SK-N-MC (cell line): ENCODE measurements at regions not wholly inside any gene's neighbourhood (a gene's known extent, or its start where the extent isn't known, plus 50 kb on each side); places are given as distances from the start of the nearest gene placed in this dataset.

ENCODE experiments used
- EZH2 ChIP-seq: fragments of 200-600 bp; sonication (generic); IDR thresholded peaks from one replicate; pipeline ENCODE4 v1.6.1; 2017; ENCODE audit warnings: antibody characterized with exemption
- FOXP2 ChIP-seq: optimal IDR thresholded peaks from 2 replicates; pipeline ENCODE3; 2011; ENCODE audit warnings: mild to moderate bottlenecking, moderate library complexity; ENCODE audit not compliant: insufficient read depth; ENCODE audit errors: extremely low read length, control extremely low read depth
- POLR2AphosphoS5 ChIP-seq: IDR thresholded peaks from 2 replicates; pipeline ENCODE4 v1.6.1; 2012; ENCODE audit warnings: mild to moderate bottlenecking, low read depth, low read length, borderline replicate concordance

DNA sequence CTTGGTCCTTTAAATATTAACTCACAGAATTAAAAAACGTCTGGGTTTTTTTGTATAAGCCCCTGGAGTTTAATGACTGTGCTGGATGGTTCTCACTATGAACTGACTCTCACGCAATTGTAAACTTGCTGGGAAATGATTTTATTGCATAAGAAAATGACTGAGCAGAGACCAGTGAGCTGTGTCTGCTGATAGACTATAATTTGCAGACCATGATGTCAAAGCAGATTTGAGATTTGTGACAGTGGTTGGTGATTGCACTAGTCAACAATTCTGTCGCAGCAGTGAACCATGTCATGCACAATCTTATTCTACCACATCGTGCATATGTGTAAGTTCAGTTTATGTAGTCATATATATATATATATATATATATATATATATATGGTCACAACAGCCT lies 85.7 kb upstream of the C9orf72 start:
- TF ChIP-seq POLR2AphosphoS5: no peak
- no peak for TF ChIP-seq EZH2
- TF ChIP-seq FOXP2: no peak
